GM10248 (cell line): ENCODE measurements at regions not wholly inside any gene's neighbourhood (a gene's known extent, or its start where the extent isn't known, plus 50 kb on each side); places are given as distances from the start of the nearest gene placed in this dataset.
"Not testable (repeated sequence)": the region's sequence is repeated elsewhere in the genome, so short reads cannot be mapped to it uniquely, and the experiment has no call there.

Experiments used
- CTCF ChIA-PET: fragments of 300-600 bp; sonication (Branson Sonifier 250); formaldehyde crosslinking; extraction: SDS; loops from one replicate; lab custom pipeline; 2021; ENCODE audit warnings: antibody characterized with exemption; lab: Yijun Ruan, JAX
- POLR2A ChIA-PET: fragments of 350-650 bp; sonication (Branson Sonifier 250); formaldehyde crosslinking; extraction: SDS; loops from one replicate; lab custom pipeline; 2020; ENCODE audit warnings: antibody characterized with exemption; lab: Yijun Ruan, JAX
- DNase-seq: peaks from one replicate; pipeline ENCODE4 v3.0.0; 2012; ENCODE audit errors: extremely low spot score
- CTCF ChIP-seq: IDR thresholded peaks from 2 replicates; pipeline ENCODE4 v1.5.1; 2012; ENCODE audit warnings: mild to moderate bottlenecking, low read depth; ENCODE audit errors: extremely low read depth, missing control alignments, control extremely low read depth

- ChIA-PET CTCF (no interaction called here), POLR2A (no interaction called here)
- TF ChIP-seq CTCF, result no peak
Observed at GRCh38 chr9:115810166-115810565, 343.4 kb upstream of the PAPPA start.

GRCh38 chr9:115814081-115814480 lies 339.5 kb upstream of the PAPPA start:
- CTCF ChIA-PET, result interaction anchor here (0.8 to 1.5 kb wide), 2 partner anchors 12 to 86 kb away, joined by 3 read pairs; no protein-coding TSS in a partner anchor
- TF ChIP-seq CTCF, result no peak
- no peak for DNase-seq
- POLR2A ChIA-PET, result no interaction called here

More at GRCh38 chr9:115810166-115810565, 343.4 kb upstream of the PAPPA start:
- DNase-seq, result no peak

- no peak for TF ChIP-seq CTCF
- ChIA-PET CTCF (interaction anchor here (1.5 kb wide), 1 partner anchor 9 kb away, joined by 4 read pairs; no protein-coding TSS in a partner anchor), POLR2A (no interaction called here)
Observed at GRCh38 chr9:115815786-115816185, 337.8 kb upstream of the PAPPA start.

GRCh38 chr9:115818651-115819050 lies 334.9 kb upstream of the PAPPA start:
- POLR2A ChIA-PET, CTCF ChIA-PET: not testable (repeated sequence)

More at GRCh38 chr9:115815786-115816185, 337.8 kb upstream of the PAPPA start:
- no peak for DNase-seq

GRCh38 chr9:115832031-115832430 lies 321.6 kb upstream of the PAPPA start:
- POLR2A ChIA-PET, result no interaction called here

More at GRCh38 chr9:115818651-115819050, 334.9 kb upstream of the PAPPA start:
- not testable (repeated sequence) for DNase-seq

GRCh38 chr9:115837618-115838017 lies 316.0 kb upstream of the PAPPA start:
- TF ChIP-seq CTCF, result no peak
- POLR2A ChIA-PET, result interaction anchor here (0.6 kb wide), 1 partner anchor 44 kb away, joined by 3 read pairs; no protein-coding TSS in a partner anchor

More at GRCh38 chr9:115832031-115832430, 321.6 kb upstream of the PAPPA start:
- DNase-seq, result no peak
- CTCF ChIA-PET, result no interaction called here
- no peak for TF ChIP-seq CTCF

GRCh38 chr9:115838417-115838816 lies 315.2 kb upstream of the PAPPA start:
- POLR2A ChIA-PET, result no interaction called here
- TF ChIP-seq CTCF, result no peak
- CTCF ChIA-PET, result no interaction called here
- no peak for DNase-seq

More at GRCh38 chr9:115837618-115838017, 316.0 kb upstream of the PAPPA start:
- CTCF ChIA-PET, result no interaction called here
- DNase-seq, result no peak

- DNase-seq, POLR2A ChIA-PET, CTCF ChIA-PET: not testable (repeated sequence)
Observed at GRCh38 chr9:115844433-115844832, 309.2 kb upstream of the PAPPA start.
